ENCODE measurements at regions not wholly inside any gene's neighbourhood (a gene's known extent, or its start where the extent isn't known, plus 50 kb on each side); places are given as distances from the start of the nearest gene placed in this dataset.

DNA sequence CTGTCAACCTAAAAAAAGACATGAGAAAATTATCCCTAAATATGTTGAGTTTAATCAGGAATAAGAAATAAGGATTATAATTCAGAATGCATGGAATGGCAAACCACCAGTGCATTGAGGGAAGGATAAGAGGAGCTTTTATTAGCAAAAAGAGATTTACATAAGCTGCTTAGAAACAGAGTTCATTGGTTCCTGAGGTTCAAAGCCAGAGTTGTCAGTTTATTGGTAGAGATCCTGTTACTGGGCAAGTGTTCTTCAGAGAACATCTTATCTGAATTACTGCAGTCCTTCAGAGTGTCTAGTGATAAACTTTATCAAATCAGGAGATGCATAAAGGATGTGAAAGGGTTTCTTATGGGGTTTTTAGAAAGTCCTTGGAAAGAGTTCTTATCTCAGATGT lies 76.0 kb upstream of the MEX3C start:
- FAIRE-seq: no peak
- no TSS peak for BruUV-seq (replicated peaks)
- Histone ChIP-seq H3K9ac (ENCODE audit: insufficient read depth, low read depth, low read length) (no peak overlapping the region), H3K4me2 (ENCODE audit: low read depth, low read length) (no peak overlapping the region), H3K27ac (ENCODE audit: extremely low read length, insufficient read depth, low read length) (no peak overlapping the region), H3K9me3 (ENCODE audit: low read length) (no peaks in the 10 kb centered on the region), H3K27me3 (ENCODE audit: control insufficient read depth in 1 of 2, insufficient read depth in 2 of 2, low read length in 2 of 2) (no peaks in the 10 kb centered on the region), H3K36me3 (replicated peaks in 1 of 2; ENCODE audit: control insufficient read depth in 1 of 2, insufficient read depth in 2 of 2, low read length in 2 of 2) (no peaks in the 10 kb centered on the region), H3K4me3 (replicated peaks in 1 of 3; ENCODE audit: insufficient read depth in 1 of 3, low read depth in 2 of 3, low read length in 3 of 3) (no peak overlapping the region), H2AFZ (ENCODE audit: low read length) (no peak overlapping the region), H3K79me2 (ENCODE audit: insufficient read depth, low read length) (no peaks in the 10 kb centered on the region), H4K20me1 (ENCODE audit: insufficient read depth, low read length) (no peaks in the 10 kb centered on the region), H3K4me1 (ENCODE audit: insufficient read depth, low read length) (peaks cover 21% of the 10 kb centered on the region)
- ATAC-seq: no peak
- POLR2A ChIA-PET: no interaction called here
- intact Hi-C loops (cut with micrococcal nuclease; ENCODE audit: unreplicated experiment) (no loop called here), in situ Hi-C loops (cut with HindIII; ENCODE audit: extremely low pct_ligation_motif_present, low pct_unique_long_range_greater_than_20kb) (loop anchor here (10.0 kb wide), 1 partner anchor 111 kb away; no protein-coding TSS in a partner anchor)
- CTCF ChIA-PET (ENCODE audit: low intra/inter-chr PET ratio, low total read pairs): no interaction called here
- DNase-seq (ENCODE audit: low spot score): no peak
- TF ChIP-seq, protein P1, sequence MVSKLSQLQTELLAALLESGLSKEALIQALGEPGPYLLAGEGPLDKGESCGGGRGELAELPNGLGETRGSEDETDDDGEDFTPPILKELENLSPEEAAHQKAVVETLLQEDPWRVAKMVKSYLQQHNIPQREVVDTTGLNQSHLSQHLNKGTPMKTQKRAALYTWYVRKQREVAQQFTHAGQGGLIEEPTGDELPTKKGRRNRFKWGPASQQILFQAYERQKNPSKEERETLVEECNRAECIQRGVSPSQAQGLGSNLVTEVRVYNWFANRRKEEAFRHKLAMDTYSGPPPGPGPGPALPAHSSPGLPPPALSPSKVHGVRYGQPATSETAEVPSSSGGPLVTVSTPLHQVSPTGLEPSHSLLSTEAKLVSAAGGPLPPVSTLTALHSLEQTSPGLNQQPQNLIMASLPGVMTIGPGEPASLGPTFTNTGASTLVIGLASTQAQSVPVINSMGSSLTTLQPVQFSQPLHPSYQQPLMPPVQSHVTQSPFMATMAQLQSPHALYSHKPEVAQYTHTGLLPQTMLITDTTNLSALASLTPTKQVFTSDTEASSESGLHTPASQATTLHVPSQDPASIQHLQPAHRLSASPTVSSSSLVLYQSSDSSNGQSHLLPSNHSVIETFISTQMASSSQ (IDR thresholded peaks at IDR 0.05; ENCODE audit: low read depth): no peak
- TF ChIP-seq, protein P1 (CRISPR knock-in tag; IDR thresholded peaks at IDR 0.05; ENCODE audit: borderline replicate concordance): no peak
- TF ChIP-seq, protein P2, sequence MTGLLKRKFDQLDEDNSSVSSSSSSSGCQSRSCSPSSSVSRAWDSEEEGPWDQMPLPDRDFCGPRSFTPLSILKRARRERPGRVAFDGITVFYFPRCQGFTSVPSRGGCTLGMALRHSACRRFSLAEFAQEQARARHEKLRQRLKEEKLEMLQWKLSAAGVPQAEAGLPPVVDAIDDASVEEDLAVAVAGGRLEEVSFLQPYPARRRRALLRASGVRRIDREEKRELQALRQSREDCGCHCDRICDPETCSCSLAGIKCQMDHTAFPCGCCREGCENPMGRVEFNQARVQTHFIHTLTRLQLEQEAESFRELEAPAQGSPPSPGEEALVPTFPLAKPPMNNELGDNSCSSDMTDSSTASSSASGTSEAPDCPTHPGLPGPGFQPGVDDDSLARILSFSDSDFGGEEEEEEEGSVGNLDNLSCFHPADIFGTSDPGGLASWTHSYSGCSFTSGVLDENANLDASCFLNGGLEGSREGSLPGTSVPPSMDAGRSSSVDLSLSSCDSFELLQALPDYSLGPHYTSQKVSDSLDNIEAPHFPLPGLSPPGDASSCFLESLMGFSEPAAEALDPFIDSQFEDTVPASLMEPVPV (CRISPR knock-in tag; IDR thresholded peaks at IDR 0.05): no peak
- no peak for TF ChIP-seq ZNF83 (CRISPR knock-in tag; IDR thresholded peaks at IDR 0.05; ENCODE audit: borderline replicate concordance)
- TF ChIP-seq, protein P3, sequence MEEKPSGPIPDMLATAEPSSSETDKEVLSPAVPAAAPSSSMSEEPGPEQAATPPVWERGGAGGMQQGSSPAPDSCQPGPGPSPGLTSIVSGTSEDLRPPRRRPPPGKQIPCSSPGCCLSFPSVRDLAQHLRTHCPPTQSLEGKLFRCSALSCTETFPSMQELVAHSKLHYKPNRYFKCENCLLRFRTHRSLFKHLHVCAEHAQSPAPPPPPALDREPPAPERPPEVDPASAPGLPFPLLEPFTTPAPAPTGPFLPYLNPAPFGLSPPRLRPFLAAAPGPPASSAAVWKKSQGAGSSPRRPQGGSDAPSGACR (CRISPR knock-in tag; IDR thresholded peaks at IDR 0.05): no peak
- TF ChIP-seq, protein P4, sequence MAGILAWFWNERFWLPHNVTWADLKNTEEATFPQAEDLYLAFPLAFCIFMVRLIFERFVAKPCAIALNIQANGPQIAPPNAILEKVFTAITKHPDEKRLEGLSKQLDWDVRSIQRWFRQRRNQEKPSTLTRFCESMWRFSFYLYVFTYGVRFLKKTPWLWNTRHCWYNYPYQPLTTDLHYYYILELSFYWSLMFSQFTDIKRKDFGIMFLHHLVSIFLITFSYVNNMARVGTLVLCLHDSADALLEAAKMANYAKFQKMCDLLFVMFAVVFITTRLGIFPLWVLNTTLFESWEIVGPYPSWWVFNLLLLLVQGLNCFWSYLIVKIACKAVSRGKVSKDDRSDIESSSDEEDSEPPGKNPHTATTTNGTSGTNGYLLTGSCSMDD (CRISPR knock-in tag; IDR thresholded peaks at IDR 0.05): no peak
- no peak for TF ChIP-seq AGO1 (IDR thresholded peaks at IDR 0.05; ENCODE audit: low read depth, low read length, poor library complexity, severe bottlenecking)
- TF ChIP-seq ZNF331 (CRISPR knock-in tag; IDR thresholded peaks at IDR 0.05): no peak
- no peak for TF ChIP-seq MAFF (IDR thresholded peaks at IDR 0.05; ENCODE audit: low read depth, low read length)
- TF ChIP-seq GABPA (IDR thresholded peaks at IDR 0.05; ENCODE audit: low read depth, low read length): no peak
- TF ChIP-seq GABPA (CRISPR knock-in tag; IDR thresholded peaks at IDR 0.05; ENCODE audit: low read depth): no peak
- no peak for TF ChIP-seq ELF3 (CRISPR knock-in tag; IDR thresholded peaks at IDR 0.05)
- no peak for TF ChIP-seq RXRB (CRISPR knock-in tag; IDR thresholded peaks at IDR 0.05; ENCODE audit: borderline replicate concordance)
- TF ChIP-seq, protein P5, sequence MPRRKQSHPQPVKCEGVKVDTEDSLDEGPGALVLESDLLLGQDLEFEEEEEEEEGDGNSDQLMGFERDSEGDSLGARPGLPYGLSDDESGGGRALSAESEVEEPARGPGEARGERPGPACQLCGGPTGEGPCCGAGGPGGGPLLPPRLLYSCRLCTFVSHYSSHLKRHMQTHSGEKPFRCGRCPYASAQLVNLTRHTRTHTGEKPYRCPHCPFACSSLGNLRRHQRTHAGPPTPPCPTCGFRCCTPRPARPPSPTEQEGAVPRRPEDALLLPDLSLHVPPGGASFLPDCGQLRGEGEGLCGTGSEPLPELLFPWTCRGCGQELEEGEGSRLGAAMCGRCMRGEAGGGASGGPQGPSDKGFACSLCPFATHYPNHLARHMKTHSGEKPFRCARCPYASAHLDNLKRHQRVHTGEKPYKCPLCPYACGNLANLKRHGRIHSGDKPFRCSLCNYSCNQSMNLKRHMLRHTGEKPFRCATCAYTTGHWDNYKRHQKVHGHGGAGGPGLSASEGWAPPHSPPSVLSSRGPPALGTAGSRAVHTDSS (CRISPR knock-in tag; conservative IDR thresholded peaks at IDR 0.05): no peak
- TF ChIP-seq ZNF605 (CRISPR knock-in tag; IDR thresholded peaks at IDR 0.05): no peak
- no peak for TF ChIP-seq YY1 (IDR thresholded peaks at IDR 0.05; ENCODE audit: insufficient read depth, insufficient replicate concordance, low read depth, low read length)
- no peak for TF ChIP-seq ZFP62 (CRISPR knock-in tag; IDR thresholded peaks at IDR 0.05)
- TF ChIP-seq TP53 (CRISPR knock-in tag; conservative IDR thresholded peaks at IDR 0.05): no peak

Data from HepG2 (cell line).